ENCODE measurements at regions not wholly inside any gene's neighbourhood (a gene's known extent, or its start where the extent isn't known, plus 50 kb on each side); places are given as distances from the start of the nearest gene placed in this dataset.
"Not testable (repeated sequence)": the region's sequence is repeated elsewhere in the genome, so short reads cannot be mapped to it uniquely, and the experiment has no call there.

- H3K4me3 ChIP-seq; intact Hi-C loops (cut with DNase I); H3K4me1 ChIP-seq; H3K27ac ChIP-seq; H3K9me3 ChIP-seq; H3K36me3 ChIP-seq; DNase-seq; H3K27me3 ChIP-seq: not testable (repeated sequence)
- TF ChIP-seq, protein P1, sequence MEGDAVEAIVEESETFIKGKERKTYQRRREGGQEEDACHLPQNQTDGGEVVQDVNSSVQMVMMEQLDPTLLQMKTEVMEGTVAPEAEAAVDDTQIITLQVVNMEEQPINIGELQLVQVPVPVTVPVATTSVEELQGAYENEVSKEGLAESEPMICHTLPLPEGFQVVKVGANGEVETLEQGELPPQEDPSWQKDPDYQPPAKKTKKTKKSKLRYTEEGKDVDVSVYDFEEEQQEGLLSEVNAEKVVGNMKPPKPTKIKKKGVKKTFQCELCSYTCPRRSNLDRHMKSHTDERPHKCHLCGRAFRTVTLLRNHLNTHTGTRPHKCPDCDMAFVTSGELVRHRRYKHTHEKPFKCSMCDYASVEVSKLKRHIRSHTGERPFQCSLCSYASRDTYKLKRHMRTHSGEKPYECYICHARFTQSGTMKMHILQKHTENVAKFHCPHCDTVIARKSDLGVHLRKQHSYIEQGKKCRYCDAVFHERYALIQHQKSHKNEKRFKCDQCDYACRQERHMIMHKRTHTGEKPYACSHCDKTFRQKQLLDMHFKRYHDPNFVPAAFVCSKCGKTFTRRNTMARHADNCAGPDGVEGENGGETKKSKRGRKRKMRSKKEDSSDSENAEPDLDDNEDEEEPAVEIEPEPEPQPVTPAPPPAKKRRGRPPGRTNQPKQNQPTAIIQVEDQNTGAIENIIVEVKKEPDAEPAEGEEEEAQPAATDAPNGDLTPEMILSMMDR (IDR thresholded peaks at IDR 0.05) = peak in 1 of 6 experiments; percentile 13
- 0% methylated on average over 2 of the region's 3 CpGs for WGBS, 2 donors
Measured at GRCh38 chr2:89213151-89213550, 521.7 kb downstream of the RPIA start.

DNA sequence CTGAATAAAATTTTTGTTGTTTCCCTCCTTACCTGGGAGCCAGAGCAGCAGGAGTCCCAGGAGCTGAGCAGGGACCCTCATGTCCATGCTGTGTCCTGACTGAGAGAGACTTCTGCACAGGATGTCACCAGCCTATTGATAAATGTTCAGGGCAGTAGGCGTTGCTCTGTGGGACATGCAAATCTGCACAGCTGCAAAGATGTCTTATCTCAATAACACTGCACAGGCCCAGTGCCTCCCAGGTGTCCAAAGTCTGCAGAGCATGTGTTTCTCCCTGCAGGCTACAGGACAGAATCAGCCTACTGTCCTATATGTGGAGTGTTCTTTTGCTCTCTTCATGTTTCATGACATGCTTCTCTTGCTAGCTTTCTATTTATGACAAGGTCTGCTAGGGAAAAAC lies 522.3 kb downstream of the RPIA start:
- H3K4me1 ChIP-seq; H3K9me3 ChIP-seq; H3K4me3 ChIP-seq; H3K36me3 ChIP-seq; H3K27ac ChIP-seq; DNase-seq; H3K27me3 ChIP-seq; intact Hi-C loops (cut with DNase I): not testable (repeated sequence)
- WGBS, 2 donors = 38 to 56% methylated on average over 1 of the region's 1 CpG

GRCh38 chr2:89221474-89221873 lies 530.0 kb downstream of the RPIA start:
- DNase-seq; intact Hi-C loops (cut with DNase I); H3K27ac ChIP-seq; H3K9me3 ChIP-seq; H3K4me3 ChIP-seq; H3K27me3 ChIP-seq; H3K36me3 ChIP-seq; H3K4me1 ChIP-seq: not testable (repeated sequence)
- no CpG with 5 or more reads among the region's 2 CpGs for WGBS, 2 donors

DNA sequence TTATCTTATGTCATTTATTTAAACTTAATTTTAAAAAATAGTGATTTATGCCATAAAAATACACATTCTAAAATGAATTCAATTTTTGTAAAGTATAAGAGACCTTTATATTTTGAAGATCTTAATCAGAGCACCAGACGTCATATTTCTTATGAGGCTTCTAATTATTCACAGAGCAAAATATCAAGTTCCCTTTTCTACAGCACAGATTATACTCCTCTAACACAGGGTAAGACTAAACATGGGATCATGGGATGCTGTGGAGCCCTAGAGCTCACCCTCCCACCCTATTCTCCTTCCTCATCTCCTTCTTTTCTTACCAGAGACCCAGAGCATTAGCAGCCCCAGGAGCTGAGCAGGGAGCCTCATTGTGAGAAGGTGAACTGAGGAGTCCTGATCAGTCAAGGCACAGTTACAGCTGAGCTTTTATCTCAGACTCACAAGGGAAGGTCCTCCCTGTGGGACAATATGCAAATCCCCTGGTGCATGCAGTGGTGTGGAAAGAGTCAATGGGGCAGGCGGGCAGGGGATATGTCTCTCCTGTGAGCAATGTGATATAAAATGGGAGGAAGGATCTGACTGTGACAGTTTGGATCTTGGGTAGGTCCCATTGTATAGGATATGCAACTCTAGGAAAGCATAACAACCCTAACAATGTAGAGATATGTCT lies 530.7 kb downstream of the RPIA start:
- WGBS, 2 donors = 83 to 94% methylated on average over 1 of the region's 2 CpGs
- H3K9me3 ChIP-seq; H3K27me3 ChIP-seq; H3K4me3 ChIP-seq; intact Hi-C loops (cut with DNase I); H3K4me1 ChIP-seq; DNase-seq; H3K27ac ChIP-seq; H3K36me3 ChIP-seq: not testable (repeated sequence)

GRCh38 chr2:89224803-89225202 lies 533.3 kb downstream of the RPIA start:
- 83 to 88% methylated on average over 2 of the region's 2 CpGs for WGBS, 2 donors
- DNase-seq; H3K27me3 ChIP-seq; H3K27ac ChIP-seq; H3K4me3 ChIP-seq; H3K9me3 ChIP-seq; H3K36me3 ChIP-seq; H3K4me1 ChIP-seq; intact Hi-C loops (cut with DNase I): not testable (repeated sequence)

- H3K4me1 ChIP-seq; H3K4me3 ChIP-seq; DNase-seq; H3K36me3 ChIP-seq; intact Hi-C loops (cut with DNase I); H3K27me3 ChIP-seq; H3K9me3 ChIP-seq; H3K27ac ChIP-seq: not testable (repeated sequence)
- 83% methylated on average over 2 of the region's 6 CpGs; no CpG with 5 or more reads in 1 of the 2 donors for WGBS, 2 donors
Measured at GRCh38 chr2:89229979-89230378, 538.5 kb downstream of the RPIA start.

DNA sequence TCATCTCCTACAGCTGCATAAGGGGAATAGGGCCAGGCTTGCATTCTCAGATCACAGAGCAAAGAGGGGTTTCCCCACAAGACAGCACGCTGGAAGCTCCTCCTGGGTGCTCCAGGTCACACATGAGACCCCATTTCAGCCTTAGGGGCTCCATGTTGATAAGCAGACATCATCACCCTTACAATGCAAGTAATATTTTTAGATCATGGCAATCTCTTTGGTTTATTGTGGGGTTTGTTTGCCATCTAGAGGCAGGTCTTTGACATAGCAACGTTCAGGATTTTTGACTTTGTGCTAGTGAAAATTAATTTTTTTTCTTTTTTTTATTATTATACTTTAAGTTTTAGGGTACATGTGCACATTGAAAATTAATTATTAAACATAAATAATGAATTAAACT lies 539.8 kb downstream of the RPIA start:
- H3K4me1 ChIP-seq; DNase-seq; intact Hi-C loops (cut with DNase I); H3K4me3 ChIP-seq; H3K27me3 ChIP-seq; H3K27ac ChIP-seq; H3K36me3 ChIP-seq; H3K9me3 ChIP-seq: not testable (repeated sequence)
- WGBS, 2 donors = 0% methylated on average over 1 of the region's 2 CpGs; no CpG with 5 or more reads in 1 of the 2 donors

GRCh38 chr2:89233931-89234330 lies 542.5 kb downstream of the RPIA start:
- H3K27me3 ChIP-seq; intact Hi-C loops (cut with DNase I); H3K9me3 ChIP-seq; H3K4me3 ChIP-seq; H3K4me1 ChIP-seq; DNase-seq; H3K36me3 ChIP-seq; H3K27ac ChIP-seq: not testable (repeated sequence)
- WGBS, 2 donors = no CpG with 5 or more reads among the region's 4 CpGs

DNA sequence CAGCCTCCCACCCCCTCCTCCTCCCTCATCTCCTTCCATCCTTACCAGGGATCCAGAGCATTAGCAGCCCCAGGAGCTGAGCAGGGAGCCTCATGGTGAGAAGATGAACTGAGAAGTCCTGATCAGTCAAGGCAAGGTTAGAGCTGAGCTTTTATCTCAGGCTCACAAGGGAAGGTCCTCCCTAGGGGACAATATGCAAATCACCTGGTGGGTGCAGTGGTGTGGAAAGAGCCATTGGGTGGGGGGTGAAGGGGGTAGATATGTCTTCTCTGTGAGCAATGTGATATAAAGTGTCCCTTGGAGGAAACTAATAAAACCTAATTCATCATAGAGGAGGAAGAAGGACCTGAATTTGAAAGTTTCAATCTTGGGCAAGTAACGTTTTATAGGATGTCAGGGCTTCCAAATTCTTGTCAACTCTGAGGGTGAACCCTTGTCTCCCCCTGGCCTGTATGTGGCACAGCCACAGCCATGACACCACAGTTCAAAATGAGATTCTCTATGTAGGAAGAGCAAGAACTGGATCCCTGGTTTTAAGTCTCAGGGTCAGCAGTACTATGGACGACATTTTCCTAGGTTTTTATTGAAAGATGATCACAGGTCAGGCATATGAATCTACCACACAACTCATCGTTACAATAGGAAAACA lies 543.5 kb downstream of the RPIA start:
- H3K36me3 ChIP-seq; H3K4me3 ChIP-seq; H3K27me3 ChIP-seq; DNase-seq; H3K27ac ChIP-seq; H3K4me1 ChIP-seq; intact Hi-C loops (cut with DNase I); H3K9me3 ChIP-seq: not testable (repeated sequence)
- 43% methylated on average over 1 of the region's 3 CpGs; no CpG with 5 or more reads in 1 of the 2 donors for WGBS, 2 donors

DNA sequence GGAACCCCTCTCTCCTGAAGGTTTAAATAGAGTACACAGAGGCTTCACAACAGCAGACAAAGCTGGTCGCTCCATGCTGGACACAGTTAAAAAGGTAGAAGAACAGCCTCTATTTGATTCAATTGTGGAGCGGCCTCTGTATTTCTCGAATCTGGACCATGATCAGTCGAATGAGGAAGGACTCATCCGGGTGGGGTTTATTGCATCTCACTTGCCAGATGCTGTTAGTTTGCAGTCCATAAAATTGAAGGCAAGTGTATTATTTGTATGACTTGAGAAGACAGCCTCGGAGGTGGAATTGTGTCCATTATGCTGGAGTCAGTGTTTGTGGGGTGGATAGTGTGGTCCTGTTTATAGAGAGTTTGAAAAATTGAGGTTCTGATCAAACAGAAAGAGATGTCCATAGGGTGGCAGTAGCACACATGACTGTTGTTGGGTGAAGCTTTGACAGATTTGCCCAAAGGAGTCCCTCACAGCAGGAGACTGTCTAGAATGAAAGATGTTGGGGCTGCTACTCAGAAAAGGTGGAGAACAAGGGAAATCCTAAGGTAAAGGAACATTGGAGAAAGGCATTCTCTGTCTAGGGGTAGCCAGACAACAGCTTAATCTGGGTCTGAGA lies 545.5 kb downstream of the RPIA start:
- WGBS, 2 donors = no CpG with 5 or more reads among the region's 6 CpGs
- H3K4me3 ChIP-seq; H3K36me3 ChIP-seq; H3K27ac ChIP-seq; DNase-seq; H3K4me1 ChIP-seq; H3K9me3 ChIP-seq; H3K27me3 ChIP-seq; intact Hi-C loops (cut with DNase I): not testable (repeated sequence)

- H3K36me3 ChIP-seq; H3K27me3 ChIP-seq; DNase-seq; H3K9me3 ChIP-seq; H3K27ac ChIP-seq; H3K4me1 ChIP-seq; H3K4me3 ChIP-seq; intact Hi-C loops (cut with DNase I): not testable (repeated sequence)
- WGBS, 2 donors = no CpG with 5 or more reads among the region's 4 CpGs
Measured at GRCh38 chr2:89237783-89238182, 546.3 kb downstream of the RPIA start.
